RWPE2 (cell line): ENCODE measurements at regions not wholly inside any gene's neighbourhood (a gene's known extent, or its start where the extent isn't known, plus 50 kb on each side); places are given as distances from the start of the nearest gene placed in this dataset.

ENCODE experiments used
- ATAC-seq: fragments of 200-7000 bp; cut with Tn5 transposase; 3 replicates; pipeline ENCODE4 v1.9.1; 2021; ENCODE audit warnings: low read depth
- DNase-seq: peaks from one replicate; pipeline ENCODE4 v3.0.0-alpha.2; 2020; ENCODE audit warnings: low spot score
- H3K27ac ChIP-seq: fragments of 450-650 bp; 2 replicates; pipeline ENCODE4 v1.5.1; 2017; ENCODE audit warnings: mild to moderate bottlenecking; ENCODE audit not compliant: poor library complexity, severe bottlenecking
- H3K27me3 ChIP-seq: fragments of 250-450 bp; sonication (Bioruptor Pico); 2 replicates; pipeline ENCODE4 v1.5.1; 2021; ENCODE audit warnings: mild to moderate bottlenecking, moderate library complexity; ENCODE audit not compliant: insufficient read depth, poor library complexity, severe bottlenecking
- H3K36me3 ChIP-seq: fragments of 250-450 bp; sonication (Bioruptor Pico); 2 replicates; pipeline ENCODE4 v1.5.1; 2020; ENCODE audit warnings: low read depth, mild to moderate bottlenecking, moderate library complexity
- H3K4me1 ChIP-seq: fragments of 250-450 bp; sonication (Bioruptor Pico); 2 replicates; pipeline ENCODE4 v1.5.1; 2021; ENCODE audit warnings: mild to moderate bottlenecking, moderate library complexity; ENCODE audit not compliant: insufficient read depth, poor library complexity, severe bottlenecking
- H3K4me3 ChIP-seq: fragments of 250-450 bp; sonication (Bioruptor Pico); 2 replicates; pipeline ENCODE4 v1.5.1; 2021; ENCODE audit warnings: mild to moderate bottlenecking, moderate library complexity; ENCODE audit not compliant: severe bottlenecking
- H3K9me3 ChIP-seq: fragments of 250-450 bp; sonication (Bioruptor Pico); 2 replicates; pipeline ENCODE4 v1.5.1; 2021; ENCODE audit warnings: mild to moderate bottlenecking, moderate library complexity; ENCODE audit not compliant: severe bottlenecking
- TF ChIP-seq, protein P1 (sequence below): fragments of 450-650 bp; IDR thresholded peaks from one replicate; pipeline ENCODE4 v1.5.1; 2017; ENCODE audit warnings: mild to moderate bottlenecking, moderate library complexity; ENCODE audit not compliant: poor library complexity, severe bottlenecking

DNA sequence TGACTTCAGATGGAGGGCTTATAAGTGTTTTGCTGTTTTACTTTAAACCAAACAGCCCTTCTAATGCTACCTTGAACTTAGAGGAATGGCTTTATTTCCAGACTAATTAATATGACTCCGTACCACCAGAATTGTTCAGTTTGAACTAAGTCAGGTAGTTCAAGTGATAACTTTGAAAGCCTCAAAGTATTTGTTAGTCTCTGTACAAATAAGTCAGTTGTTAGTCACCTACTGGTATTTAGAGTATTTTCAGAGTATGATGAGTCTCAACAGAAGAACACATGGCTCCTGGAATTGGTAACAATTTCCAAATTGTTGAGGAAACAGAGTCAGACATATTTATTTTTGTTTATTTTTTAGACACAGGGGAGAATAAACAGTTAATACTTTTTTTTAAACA, 381.8 kb upstream of the NRXN1 start:
- H3K4me1 ChIP-seq, result no peaks in the 10 kb centered on the region
- DNase-seq (no peak), ATAC-seq (no peak)

DNA sequence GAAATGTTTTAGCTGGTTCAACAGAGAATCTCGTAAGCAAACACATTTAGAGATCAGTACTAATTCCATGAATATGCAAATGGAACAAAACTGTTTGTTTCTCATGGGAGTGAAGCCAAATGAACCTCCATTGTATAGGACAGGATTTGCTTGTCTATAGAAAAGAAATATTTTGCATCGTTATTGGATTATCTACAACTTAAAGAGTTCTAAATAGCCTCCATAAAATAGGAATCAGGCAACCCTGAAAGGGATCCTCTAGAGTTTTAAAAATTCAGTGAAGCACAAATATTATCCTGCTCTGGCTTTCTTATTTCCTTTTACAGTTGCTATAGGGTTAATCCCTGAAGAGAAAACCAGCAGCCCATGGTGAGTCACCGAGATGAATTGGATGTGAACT, 378.4 kb upstream of the NRXN1 start:
- H3K4me1 ChIP-seq, result no peaks in the 10 kb centered on the region
- ATAC-seq, result no peak
- no peak overlapping the region for H3K27ac ChIP-seq
- H3K9me3 ChIP-seq, result no peaks in the 10 kb centered on the region
- no peaks in the 10 kb centered on the region for H3K27me3 ChIP-seq
- no peaks in the 10 kb centered on the region for H3K36me3 ChIP-seq
- no peak for DNase-seq
- TF ChIP-seq, protein P1, sequence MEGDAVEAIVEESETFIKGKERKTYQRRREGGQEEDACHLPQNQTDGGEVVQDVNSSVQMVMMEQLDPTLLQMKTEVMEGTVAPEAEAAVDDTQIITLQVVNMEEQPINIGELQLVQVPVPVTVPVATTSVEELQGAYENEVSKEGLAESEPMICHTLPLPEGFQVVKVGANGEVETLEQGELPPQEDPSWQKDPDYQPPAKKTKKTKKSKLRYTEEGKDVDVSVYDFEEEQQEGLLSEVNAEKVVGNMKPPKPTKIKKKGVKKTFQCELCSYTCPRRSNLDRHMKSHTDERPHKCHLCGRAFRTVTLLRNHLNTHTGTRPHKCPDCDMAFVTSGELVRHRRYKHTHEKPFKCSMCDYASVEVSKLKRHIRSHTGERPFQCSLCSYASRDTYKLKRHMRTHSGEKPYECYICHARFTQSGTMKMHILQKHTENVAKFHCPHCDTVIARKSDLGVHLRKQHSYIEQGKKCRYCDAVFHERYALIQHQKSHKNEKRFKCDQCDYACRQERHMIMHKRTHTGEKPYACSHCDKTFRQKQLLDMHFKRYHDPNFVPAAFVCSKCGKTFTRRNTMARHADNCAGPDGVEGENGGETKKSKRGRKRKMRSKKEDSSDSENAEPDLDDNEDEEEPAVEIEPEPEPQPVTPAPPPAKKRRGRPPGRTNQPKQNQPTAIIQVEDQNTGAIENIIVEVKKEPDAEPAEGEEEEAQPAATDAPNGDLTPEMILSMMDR, result no peak
- no peak overlapping the region for H3K4me3 ChIP-seq

More for the DNA sequence above, 381.8 kb upstream of the NRXN1 start:
- no peak overlapping the region for H3K27ac ChIP-seq
- no peak overlapping the region for H3K4me3 ChIP-seq
- H3K9me3 ChIP-seq, result no peaks in the 10 kb centered on the region
- no peaks in the 10 kb centered on the region for H3K27me3 ChIP-seq
- no peaks in the 10 kb centered on the region for H3K36me3 ChIP-seq
- TF ChIP-seq, protein P1, result no peak

DNA sequence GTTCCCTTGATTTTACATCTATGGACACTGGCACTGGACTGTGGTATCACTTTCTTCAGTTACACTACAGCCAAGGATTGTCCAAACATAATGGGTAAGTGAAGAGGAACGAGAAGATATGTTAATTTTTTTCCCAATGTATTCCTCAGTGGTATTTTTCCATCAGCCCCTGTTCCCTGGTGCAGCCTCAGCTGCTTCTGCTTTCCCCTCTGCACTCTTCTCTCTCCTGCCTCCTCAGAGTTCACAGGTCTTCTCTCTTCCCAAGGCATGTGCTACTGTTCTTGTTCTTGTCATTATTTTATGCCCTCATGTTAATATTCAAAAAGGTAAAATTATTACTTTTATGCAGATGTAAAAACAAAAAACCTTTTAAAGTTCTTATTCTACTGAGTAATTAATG, 378.0 kb upstream of the NRXN1 start:
- no peaks in the 10 kb centered on the region for H3K27me3 ChIP-seq
- no peaks in the 10 kb centered on the region for H3K4me1 ChIP-seq
- DNase-seq (no peak), ATAC-seq (no peak)
- H3K27ac ChIP-seq, result no peak overlapping the region
- H3K36me3 ChIP-seq, result no peaks in the 10 kb centered on the region
- TF ChIP-seq, protein P1, result no peak
- H3K4me3 ChIP-seq, result no peak overlapping the region
- no peaks in the 10 kb centered on the region for H3K9me3 ChIP-seq

DNA sequence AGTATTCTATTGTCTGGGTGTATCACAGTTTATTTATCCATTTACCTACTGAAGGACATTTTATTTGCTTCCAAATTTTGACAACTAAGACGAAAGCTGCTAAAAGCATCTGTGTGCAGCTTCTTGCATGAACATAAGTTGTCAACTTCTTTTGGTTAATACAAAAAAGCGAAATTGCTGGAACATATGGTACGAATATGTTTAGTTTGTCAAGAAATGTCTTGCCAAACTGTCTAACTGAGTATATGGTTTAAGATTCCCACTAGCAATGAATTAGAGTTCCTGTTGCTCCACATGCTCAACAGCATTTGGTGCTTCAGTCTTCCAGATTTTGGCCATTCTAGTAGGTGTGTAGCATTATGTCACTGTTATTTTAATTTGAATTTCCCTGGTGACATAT, 372.3 kb upstream of the NRXN1 start:
- Histone ChIP-seq H3K27me3 (no peaks in the 10 kb centered on the region), H3K4me3 (no peak overlapping the region), H3K9me3 (no peaks in the 10 kb centered on the region), H3K36me3 (no peaks in the 10 kb centered on the region), H3K27ac (no peak overlapping the region), H3K4me1 (no peaks in the 10 kb centered on the region)
- DNase-seq (no peak), ATAC-seq (no peak)
- TF ChIP-seq, protein P1, result no peak

- Histone ChIP-seq H3K9me3 (no peaks in the 10 kb centered on the region), H3K36me3 (no peaks in the 10 kb centered on the region), H3K4me3 (no peak overlapping the region), H3K27ac (no peak overlapping the region), H3K4me1 (no peaks in the 10 kb centered on the region), H3K27me3 (no peaks in the 10 kb centered on the region)
- ATAC-seq (no peak), DNase-seq (no peak)
- TF ChIP-seq, protein P1, result no peak
Observed at GRCh38 chr2:51401546-51401945, 369.6 kb upstream of the NRXN1 start.
